Muscle layer of colon (tissue), 2 donors: ENCODE measurements at regions not wholly inside any gene's neighbourhood (a gene's known extent, or its start where the extent isn't known, plus 50 kb on each side); places are given as distances from the start of the nearest gene placed in this dataset.

ENCODE experiments used
- H3K27ac ChIP-seq: one replicate; pipeline ENCODE4 v1.7.0; 2013; ENCODE audit warnings: low read depth, mild to moderate bottlenecking, low read length, moderate library complexity
- H3K27me3 ChIP-seq, 2 donors: one replicate each; pipeline ENCODE4 v1.7.0; 2013; ENCODE audit warnings: low read length in 2 of 2, mild to moderate bottlenecking in 2 of 2; ENCODE audit not compliant: insufficient read depth in 2 of 2, control insufficient read depth in 1 of 2
- H3K36me3 ChIP-seq: one replicate; pipeline ENCODE4 v1.7.0; 2013; ENCODE audit warnings: mild to moderate bottlenecking, low read length; ENCODE audit not compliant: insufficient read depth
- H3K4me1 ChIP-seq: one replicate; pipeline ENCODE4 v1.7.0; 2013; ENCODE audit warnings: mild to moderate bottlenecking, low read length; ENCODE audit not compliant: insufficient read depth
- H3K4me3 ChIP-seq, 2 donors: one replicate each; pipeline ENCODE4 v1.7.0; 2013; ENCODE audit warnings: low read length in 2 of 2, low read depth in 1 of 2, mild to moderate bottlenecking in 1 of 2, moderate library complexity in 1 of 2
- H3K9ac ChIP-seq: one replicate; pipeline ENCODE4 v1.7.0; 2013; ENCODE audit warnings: low read length
- H3K9me3 ChIP-seq: one replicate; pipeline ENCODE4 v1.7.0; 2013; ENCODE audit warnings: mild to moderate bottlenecking, low read length
- donor health status: abdominal sarcoma.
- donor health status: Adenocarcinoma of cecum.

DNA sequence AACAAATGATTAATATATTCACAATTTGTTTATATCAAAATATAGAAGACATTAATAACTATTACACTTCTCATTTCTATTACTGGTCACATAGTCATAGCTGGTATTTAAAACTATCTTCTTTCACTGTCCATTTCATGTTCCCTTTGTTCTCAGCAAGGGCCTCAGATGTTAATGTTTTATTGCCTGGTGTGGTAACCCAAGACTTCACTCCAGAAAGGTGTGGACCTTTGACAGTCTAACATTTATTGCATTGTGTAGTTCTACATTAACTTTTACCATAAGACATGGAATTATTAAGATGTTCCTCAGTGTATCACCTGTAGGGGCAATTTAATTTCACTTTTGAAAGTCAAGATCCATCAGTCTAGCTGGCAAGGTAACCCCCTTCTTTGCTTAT lies 691.3 kb downstream of the SQOR start:
- Histone ChIP-seq H3K36me3 (no peaks in the 10 kb centered on the region), H3K4me3 (no peak overlapping the region), H3K27me3 (no peaks in the 10 kb centered on the region), H3K9ac (no peak overlapping the region), H3K9me3 (no peaks in the 10 kb centered on the region), H3K27ac (no peak overlapping the region), H3K4me1 (no peaks in the 10 kb centered on the region)

DNA sequence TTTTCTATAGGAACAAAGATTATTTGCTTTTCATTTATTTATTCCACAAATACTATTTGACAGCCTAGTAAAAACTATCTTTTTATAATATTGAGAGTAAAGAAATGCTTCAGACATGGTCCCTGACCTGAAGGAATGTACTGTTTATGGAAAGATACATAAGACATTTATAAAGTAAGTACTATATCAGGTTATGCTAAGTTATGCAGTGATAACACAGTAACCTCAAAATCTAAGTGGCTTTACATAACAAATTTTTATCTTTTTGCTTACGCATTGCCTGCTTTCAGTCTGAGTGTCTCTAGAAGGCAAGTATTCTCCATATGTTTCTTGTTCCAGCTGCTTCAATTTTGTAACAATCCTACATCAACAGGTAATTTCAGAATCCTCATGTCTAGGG lies 694.0 kb downstream of the SQOR start:
- no peaks in the 10 kb centered on the region for H3K9me3 ChIP-seq
- H3K36me3 ChIP-seq = no peaks in the 10 kb centered on the region
- no peak overlapping the region for H3K27ac ChIP-seq
- no peaks in the 10 kb centered on the region for H3K27me3 ChIP-seq
- no peaks in the 10 kb centered on the region for H3K4me1 ChIP-seq
- no peak overlapping the region for H3K4me3 ChIP-seq
- H3K9ac ChIP-seq = no peak overlapping the region

DNA sequence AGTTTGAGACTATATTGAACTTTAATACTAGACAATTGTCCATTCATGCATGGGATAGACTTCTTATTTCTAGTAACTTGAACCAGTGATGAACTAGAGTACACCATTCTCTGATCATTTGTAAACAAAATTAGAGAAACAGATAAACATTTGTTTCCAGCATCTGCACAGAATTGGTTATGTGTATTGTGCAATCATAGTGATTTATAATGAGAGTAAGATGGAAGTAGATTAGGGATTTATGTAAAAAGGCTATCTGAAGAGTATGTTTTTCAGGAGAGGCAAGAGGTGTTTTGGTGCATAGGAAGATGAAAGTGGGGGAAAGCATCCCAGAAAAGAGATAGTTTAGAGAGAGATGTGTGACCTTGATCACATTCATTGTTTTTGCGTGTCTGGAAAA lies 695.0 kb downstream of the SQOR start:
- Histone ChIP-seq H3K9me3 (no peaks in the 10 kb centered on the region), H3K27ac (no peak overlapping the region), H3K9ac (no peak overlapping the region), H3K4me3 (no peak overlapping the region), H3K4me1 (no peaks in the 10 kb centered on the region), H3K36me3 (no peaks in the 10 kb centered on the region), H3K27me3 (no peaks in the 10 kb centered on the region)

DNA sequence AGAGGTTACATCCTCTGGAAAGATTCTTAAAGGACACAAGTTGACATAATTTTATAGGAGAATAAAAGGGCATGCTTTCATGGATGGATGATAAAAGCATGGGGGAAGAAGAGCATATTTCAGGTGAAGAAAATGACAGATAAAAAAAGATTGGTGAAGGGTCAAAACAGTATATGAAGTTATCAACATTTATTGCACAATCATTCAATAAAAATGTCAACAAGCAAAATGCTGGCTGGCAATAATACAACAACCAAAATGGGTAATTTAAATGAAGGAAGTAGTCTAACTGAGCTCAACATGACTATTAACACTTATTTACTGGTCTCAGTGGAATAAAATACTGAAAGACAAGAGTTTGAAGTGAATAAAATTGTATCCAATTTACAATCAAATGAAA lies 696.7 kb downstream of the SQOR start:
- no peaks in the 10 kb centered on the region for H3K27me3 ChIP-seq
- H3K4me3 ChIP-seq = no peak overlapping the region
- H3K4me1 ChIP-seq = no peaks in the 10 kb centered on the region
- H3K36me3 ChIP-seq = no peaks in the 10 kb centered on the region
- H3K9me3 ChIP-seq = no peaks in the 10 kb centered on the region
- H3K27ac ChIP-seq = no peak overlapping the region
- no peak overlapping the region for H3K9ac ChIP-seq

DNA sequence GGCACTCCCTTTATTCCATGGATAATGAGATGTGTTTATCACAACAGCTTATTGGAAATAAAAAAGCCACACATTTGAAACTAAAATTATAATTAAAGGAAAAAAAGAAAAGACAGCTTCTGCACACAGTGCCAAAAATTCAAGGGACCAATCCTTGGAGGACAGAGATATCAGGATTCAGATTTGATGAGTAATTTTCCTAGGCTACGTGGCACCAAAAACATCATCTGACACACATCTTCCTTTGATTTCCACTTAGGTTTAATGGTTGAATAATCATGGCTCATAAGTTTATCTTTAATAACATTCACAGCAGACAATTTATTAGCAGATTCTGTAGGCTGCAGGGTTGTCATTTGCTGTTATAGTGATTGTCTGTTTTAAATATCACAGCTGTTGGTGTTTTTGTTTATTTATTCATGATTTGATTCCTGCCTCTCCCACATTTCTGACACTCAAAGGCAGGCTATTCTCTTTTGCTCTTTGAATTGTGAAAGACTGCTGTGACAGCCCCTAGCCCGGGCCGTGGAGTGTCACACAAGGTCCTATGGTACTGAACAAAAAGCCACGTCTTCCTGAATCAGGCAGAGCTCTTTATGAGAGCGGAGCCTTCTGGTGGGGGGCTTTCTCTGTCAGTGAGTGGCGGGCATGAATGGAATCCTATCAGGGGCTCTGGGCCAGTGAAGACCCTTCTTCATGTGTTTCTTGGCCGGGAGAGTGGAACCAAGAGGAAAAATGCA lies 708.5 kb downstream of the SQOR start:
- H3K4me3 ChIP-seq = no peak overlapping the region
- H3K36me3 ChIP-seq = no peaks in the 10 kb centered on the region
- H3K9me3 ChIP-seq = no peaks in the 10 kb centered on the region
- no peaks in the 10 kb centered on the region for H3K4me1 ChIP-seq
- H3K27me3 ChIP-seq = no peaks in the 10 kb centered on the region
- no peak overlapping the region for H3K9ac ChIP-seq
- H3K27ac ChIP-seq = no peak overlapping the region

DNA sequence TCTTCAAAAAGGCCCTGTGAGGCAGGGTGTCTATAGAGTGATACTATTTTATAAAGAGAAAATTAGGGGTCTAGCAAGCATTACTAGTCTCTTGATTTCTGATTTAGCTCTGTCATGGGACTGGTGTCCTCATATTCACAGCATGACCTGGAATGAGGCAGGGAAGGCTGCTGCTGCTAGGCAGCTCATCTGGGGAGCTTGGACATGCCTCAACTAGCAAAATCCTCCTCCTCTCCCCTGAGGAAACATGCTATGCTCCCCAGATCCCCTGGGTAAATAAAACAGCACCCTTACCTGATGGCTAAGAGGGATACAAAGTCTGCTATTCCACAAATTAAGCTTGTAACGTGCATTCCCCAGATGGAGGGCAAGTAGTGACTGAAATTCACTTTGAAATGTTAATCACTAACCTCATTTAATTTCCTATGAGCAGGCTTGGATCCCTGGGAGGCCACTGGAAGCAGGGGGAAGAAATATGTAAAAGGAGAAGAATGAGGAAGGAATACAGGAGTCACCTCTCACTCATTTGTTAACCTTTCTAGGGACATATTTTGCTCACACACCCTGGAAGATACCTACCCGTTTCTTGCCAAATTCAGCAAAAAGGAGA lies 709.4 kb downstream of the SQOR start:
- Histone ChIP-seq H3K9me3 (no peaks in the 10 kb centered on the region), H3K27me3 (no peaks in the 10 kb centered on the region), H3K4me3 (no peak overlapping the region), H3K9ac (no peak overlapping the region), H3K4me1 (no peaks in the 10 kb centered on the region), H3K27ac (no peak overlapping the region), H3K36me3 (no peaks in the 10 kb centered on the region)

DNA sequence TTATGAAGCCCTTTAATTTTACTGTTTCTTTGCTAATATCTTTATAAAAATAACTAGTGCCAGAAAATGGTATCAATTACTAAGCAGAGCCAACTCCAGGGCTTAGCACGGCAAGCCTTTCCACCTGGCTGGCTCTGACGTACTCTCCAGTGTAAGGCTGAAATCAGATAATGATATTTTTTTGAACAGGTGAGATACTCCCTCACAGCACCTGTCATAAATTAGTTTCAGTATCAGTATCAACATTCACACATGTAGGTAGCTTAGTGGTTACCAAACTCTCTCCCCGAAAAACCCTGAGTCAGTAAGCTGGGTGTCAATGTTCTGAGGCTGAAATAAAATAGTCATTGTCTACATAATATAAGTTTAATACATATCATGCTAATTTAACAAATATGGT lies 710.1 kb downstream of the SQOR start:
- Histone ChIP-seq H3K36me3 (no peaks in the 10 kb centered on the region), H3K27me3 (no peaks in the 10 kb centered on the region), H3K9ac (no peak overlapping the region), H3K4me1 (no peaks in the 10 kb centered on the region), H3K4me3 (no peak overlapping the region), H3K9me3 (no peaks in the 10 kb centered on the region), H3K27ac (no peak overlapping the region)

DNA sequence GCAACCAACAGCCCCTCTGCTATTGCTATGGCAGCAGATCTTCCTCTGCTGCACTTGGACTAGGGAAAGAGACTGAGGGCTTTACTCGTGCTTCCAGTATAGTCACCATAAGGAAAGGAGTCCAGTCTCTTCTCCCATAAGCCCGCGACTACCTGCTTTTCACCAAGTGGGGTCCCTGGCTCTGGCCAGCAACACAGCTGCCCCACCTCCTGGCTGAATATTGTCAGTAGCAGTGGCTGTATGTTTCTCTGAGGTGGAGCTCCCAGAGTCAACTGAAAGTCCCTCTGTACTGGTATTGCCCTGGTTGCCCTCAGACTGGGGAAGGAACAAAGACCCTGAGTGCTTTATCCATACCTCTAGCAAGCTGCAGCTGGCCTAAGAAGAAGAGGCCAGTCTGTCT lies 719.6 kb downstream of the SQOR start:
- H3K27ac ChIP-seq = no peak overlapping the region
- no peaks in the 10 kb centered on the region for H3K36me3 ChIP-seq
- H3K4me3 ChIP-seq = no peak overlapping the region
- H3K4me1 ChIP-seq = no peaks in the 10 kb centered on the region
- no peaks in the 10 kb centered on the region for H3K9me3 ChIP-seq
- H3K27me3 ChIP-seq = no peaks in the 10 kb centered on the region
- H3K9ac ChIP-seq = no peak overlapping the region

DNA sequence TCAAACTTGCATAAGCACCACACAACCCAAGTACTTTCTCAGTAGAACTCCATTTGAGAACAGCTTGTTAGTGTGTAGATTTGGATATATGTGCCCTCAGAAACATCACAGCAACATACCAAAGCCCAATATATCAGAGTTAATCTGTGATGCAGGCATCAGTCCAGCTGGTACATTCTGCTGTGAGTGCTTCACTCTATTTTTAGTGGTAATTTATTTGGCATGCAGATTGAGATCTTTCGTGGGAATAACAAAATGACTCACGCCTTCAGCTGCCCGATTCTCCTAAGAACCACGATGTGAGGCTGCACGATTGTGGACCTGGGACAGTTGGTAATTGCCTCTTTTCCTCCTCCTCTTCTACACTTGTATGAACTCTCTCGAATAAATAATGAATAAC lies 730.7 kb downstream of the SQOR start:
- no peaks in the 10 kb centered on the region for H3K36me3 ChIP-seq
- no peak overlapping the region for H3K9ac ChIP-seq
- no peaks in the 10 kb centered on the region for H3K9me3 ChIP-seq
- no peak overlapping the region for H3K4me3 ChIP-seq
- H3K27me3 ChIP-seq = no peaks in the 10 kb centered on the region
- no peak overlapping the region for H3K27ac ChIP-seq
- H3K4me1 ChIP-seq = no peaks in the 10 kb centered on the region

DNA sequence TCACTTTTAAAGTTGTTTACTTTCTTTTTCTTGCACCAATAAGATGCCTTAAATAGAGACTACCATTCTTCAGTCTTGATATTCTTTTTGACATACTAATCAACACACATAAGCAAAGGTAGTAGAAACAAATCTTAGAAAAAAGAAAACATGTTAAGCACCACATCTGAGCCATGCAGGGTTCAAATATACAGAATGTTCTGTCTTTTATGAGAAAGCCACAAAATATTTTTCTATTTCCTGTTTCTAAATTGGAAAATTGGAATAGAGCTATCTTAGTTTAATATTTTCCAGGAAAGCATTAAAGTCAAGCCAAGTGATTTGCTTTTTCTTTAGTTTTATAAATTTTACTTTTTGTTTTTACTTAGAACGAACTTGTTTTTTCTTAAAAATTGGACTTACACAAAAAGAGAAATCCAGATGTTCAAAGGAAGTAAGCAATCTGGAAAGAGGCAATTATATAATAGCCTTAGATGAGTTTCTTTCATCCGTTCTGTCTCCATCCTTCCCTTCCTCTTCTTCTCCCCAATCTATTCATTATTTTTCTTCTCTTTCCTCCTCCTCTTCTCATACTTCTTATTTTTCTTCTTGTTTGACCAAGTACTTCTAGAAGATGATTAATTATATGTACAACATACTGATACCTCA lies 731.7 kb downstream of the SQOR start:
- Histone ChIP-seq H3K27me3 (no peaks in the 10 kb centered on the region), H3K36me3 (no peaks in the 10 kb centered on the region), H3K4me3 (no peak overlapping the region), H3K27ac (no peak overlapping the region), H3K9me3 (no peaks in the 10 kb centered on the region), H3K4me1 (no peaks in the 10 kb centered on the region), H3K9ac (no peak overlapping the region)

DNA sequence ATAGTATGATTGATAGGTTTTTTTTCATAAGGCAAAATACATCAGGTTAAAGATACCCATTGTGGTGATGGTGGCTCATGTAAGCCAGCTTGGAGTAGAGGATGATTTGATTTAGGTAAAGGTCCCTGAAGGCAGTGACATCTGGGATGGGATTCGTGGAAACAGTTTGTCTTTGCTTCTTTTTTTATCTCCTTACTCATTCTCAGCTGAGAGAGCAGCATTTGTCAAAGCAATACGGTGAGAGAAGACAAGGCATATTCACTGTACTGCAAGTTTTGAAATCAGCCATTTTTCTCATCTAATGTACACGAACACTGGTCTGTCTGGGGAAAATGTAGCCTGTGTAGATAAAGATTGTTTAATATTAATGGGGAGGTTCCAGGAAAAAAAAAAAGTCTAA lies 749.1 kb downstream of the SQOR start:
- no peaks in the 10 kb centered on the region for H3K27me3 ChIP-seq
- no peak overlapping the region for H3K27ac ChIP-seq
- H3K4me3 ChIP-seq = no peak overlapping the region
- H3K9ac ChIP-seq = no peak overlapping the region
- no peaks in the 10 kb centered on the region for H3K36me3 ChIP-seq
- no peaks in the 10 kb centered on the region for H3K9me3 ChIP-seq
- no peaks in the 10 kb centered on the region for H3K4me1 ChIP-seq

DNA sequence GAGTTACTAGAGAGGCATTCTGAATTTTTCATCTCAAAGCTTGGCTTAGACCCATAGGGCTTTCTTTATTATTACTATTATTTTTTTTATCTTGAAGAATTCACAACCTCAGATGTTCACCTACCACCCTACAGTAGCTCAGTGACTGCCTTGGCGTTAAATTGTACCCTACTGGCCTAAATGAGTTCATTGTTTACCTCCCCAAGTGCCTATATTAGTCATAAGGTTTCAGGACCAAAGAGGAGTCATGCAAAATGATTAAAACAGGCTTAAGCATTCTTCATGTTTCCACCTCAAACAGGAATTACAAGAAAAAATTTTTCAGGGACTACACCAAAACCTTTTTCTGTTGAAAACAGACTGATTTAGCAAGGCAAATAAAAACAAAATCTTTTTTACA lies 751.5 kb downstream of the SQOR start:
- H3K9me3 ChIP-seq = no peaks in the 10 kb centered on the region
- no peaks in the 10 kb centered on the region for H3K4me1 ChIP-seq
- no peak overlapping the region for H3K4me3 ChIP-seq

More for the DNA sequence above, 751.5 kb downstream of the SQOR start:
- H3K27ac ChIP-seq = no peak overlapping the region
- H3K36me3 ChIP-seq = no peaks in the 10 kb centered on the region
- no peak overlapping the region for H3K9ac ChIP-seq
- H3K27me3 ChIP-seq = no peaks in the 10 kb centered on the region
